Liver (tissue), 8 donors: ENCODE measurements at regions not wholly inside any gene's neighbourhood (a gene's known extent, or its start where the extent isn't known, plus 50 kb on each side); places are given as distances from the start of the nearest gene placed in this dataset.

Source experiments
- DNase-seq: peaks from one replicate; pipeline ENCODE4 v3.0.0-alpha.2; 2017; ENCODE audit warnings: low spot score
- H3K27ac ChIP-seq, 2 donors: one replicate each; pipeline ENCODE4 v1.7.0; 2013; ENCODE audit warnings: inconsistent platforms in 2 of 2, low read length in 2 of 2, control low read depth in 1 of 2, low read depth in 1 of 2, mild to moderate bottlenecking in 1 of 2
- H3K27me3 ChIP-seq, 4 donors: one replicate each; pipeline versions ENCODE4 v1.6.1 to v1.7.0; 2013; ENCODE audit warnings: low read length in 3 of 4, inconsistent platforms in 1 of 4, mild to moderate bottlenecking in 1 of 4, moderate library complexity in 1 of 4; ENCODE audit not compliant: control insufficient read depth in 4 of 4, insufficient read depth in 4 of 4
- H3K36me3 ChIP-seq, 4 donors: one replicate each; pipeline versions ENCODE4 v1.6.1 to v1.7.0; 2013; ENCODE audit warnings: low read length in 3 of 4, mild to moderate bottlenecking in 3 of 4, low read depth in 1 of 4, moderate library complexity in 1 of 4; ENCODE audit not compliant: control insufficient read depth in 4 of 4, insufficient read depth in 3 of 4
- H3K4me1 ChIP-seq, 4 donors: one replicate each; pipeline versions ENCODE4 v1.6.1 to v1.7.0; 2013; ENCODE audit warnings: low read length in 3 of 4, mild to moderate bottlenecking in 3 of 4, moderate library complexity in 1 of 4; ENCODE audit not compliant: control insufficient read depth in 4 of 4, insufficient read depth in 4 of 4
- H3K4me3 ChIP-seq, 3 donors: one replicate each; pipeline versions ENCODE4 v1.6.1 to v1.7.0; 2013; ENCODE audit warnings: low read length in 3 of 3, control low read depth in 1 of 3, low read depth in 1 of 3, mild to moderate bottlenecking in 1 of 3
- H3K9ac ChIP-seq, 2 donors: one replicate each; pipeline ENCODE4 v1.7.0; 2013; ENCODE audit warnings: low read length in 2 of 2, mild to moderate bottlenecking in 2 of 2, moderate library complexity in 2 of 2, control low read depth in 1 of 2, low read depth in 1 of 2
- H3K9me3 ChIP-seq, 4 donors: one replicate each; pipeline versions ENCODE4 v1.6.1 to v1.7.0; 2013; ENCODE audit warnings: low read length in 3 of 4; ENCODE audit not compliant: control insufficient read depth in 4 of 4
- ATF3 ChIP-seq: IDR thresholded peaks from 2 replicates; pipeline ENCODE4 v1.6.1; 2016; ENCODE audit warnings: antibody characterized with exemption
- CTCF ChIP-seq: fragments of 150-350 bp; IDR thresholded peaks from 2 replicates; pipeline ENCODE4 v1.5.1; 2017; ENCODE audit warnings: improper control_type of control experiment, low read depth, low read length; ENCODE audit not compliant: missing input control
- EGR1 ChIP-seq, 2 donors: IDR thresholded peaks; 2 replicates each; pipeline ENCODE4 v1.6.1; 2016 to 2018; ENCODE audit warnings: antibody characterized with exemption in 2 of 2, low read depth in 2 of 2
- FOXA1 ChIP-seq: IDR thresholded peaks from 2 replicates; pipeline ENCODE4 v1.6.1; 2016; ENCODE audit warnings: antibody characterized with exemption
- FOXA2 ChIP-seq: IDR thresholded peaks from 2 replicates; pipeline ENCODE4 v1.6.1; 2016; ENCODE audit warnings: antibody characterized with exemption
- HNF4A ChIP-seq, 2 donors: conservative IDR thresholded peaks; 2 replicates each; pipeline ENCODE4 v1.6.1; 2016; ENCODE audit warnings: antibody characterized with exemption in 2 of 2, mild to moderate bottlenecking in 2 of 2
- HNF4G ChIP-seq: IDR thresholded peaks from 2 replicates; pipeline ENCODE4 v1.6.1; 2016; ENCODE audit warnings: antibody characterized with exemption
- JUND ChIP-seq, 2 donors: IDR thresholded peaks; 2 replicates each; pipeline ENCODE4 v1.6.1; 2016; ENCODE audit warnings: antibody characterized with exemption in 2 of 2
- MAX ChIP-seq: IDR thresholded peaks from 2 replicates; pipeline ENCODE4 v1.6.1; 2016; ENCODE audit warnings: antibody characterized with exemption
- NR2F2 ChIP-seq: IDR thresholded peaks from 2 replicates; pipeline ENCODE4 v1.6.1; 2016; ENCODE audit warnings: antibody characterized with exemption
- RAD21 ChIP-seq, 2 donors: IDR thresholded peaks; 2 replicates each; pipeline ENCODE4 v1.6.1; 2016; ENCODE audit warnings: antibody characterized with exemption in 2 of 2, mild to moderate bottlenecking in 2 of 2
- REST ChIP-seq: IDR thresholded peaks from 2 replicates; pipeline ENCODE4 v1.6.1; 2016; ENCODE audit warnings: antibody characterized with exemption, mild to moderate bottlenecking
- RXRA ChIP-seq, 2 donors: IDR thresholded peaks; 2 replicates each; pipeline ENCODE4 v1.6.1; 2017 to 2018; ENCODE audit warnings: antibody characterized with exemption in 2 of 2, mild to moderate bottlenecking in 1 of 2
- SP1 ChIP-seq: IDR thresholded peaks from 2 replicates; pipeline ENCODE4 v1.6.1; 2018; ENCODE audit warnings: antibody characterized with exemption, mild to moderate bottlenecking
- TAF1 ChIP-seq: conservative IDR thresholded peaks from 2 replicates; pipeline ENCODE4 v1.6.1; 2016; ENCODE audit warnings: antibody characterized with exemption, mild to moderate bottlenecking
- YY1 ChIP-seq: IDR thresholded peaks from 2 replicates; pipeline ENCODE4 v1.6.1; 2016; ENCODE audit warnings: antibody characterized with exemption, mild to moderate bottlenecking
- ZBTB33 ChIP-seq: IDR thresholded peaks from 2 replicates; pipeline ENCODE4 v1.6.1; 2016; ENCODE audit warnings: antibody characterized with exemption
- WGBS: extraction: QIAGEN DNeasy Blood & Tissue Kit; methylation state at CpG from one replicate; pipeline ENCODE4 v1.1.7; 2013; 5-methylcytosine and 5-hydroxymethylcytosine counted together
- donor health status: healthy.
- donor health status: healthy.
- donor health status: healthy.
- donor health status: healthy.
- donor health status: healthy.

GRCh38 chr3:169029674-169030285 lies 633.7 kb downstream of the MECOM start:
- Histone ChIP-seq H3K36me3 (no peaks in the 10 kb centered on the region), H3K27ac (no peak overlapping the region), H3K4me3 (no peak overlapping the region), H3K9ac (no peak overlapping the region), H3K4me1 (no peaks in the 10 kb centered on the region), H3K9me3 (no peaks in the 10 kb centered on the region), H3K27me3 (no peaks in the 10 kb centered on the region)
- DNase-seq: no peak
- WGBS: 92% methylated on average over 3 of the region's 3 CpGs
- no peak for TF ChIP-seq ZBTB33
- no peak for TF ChIP-seq FOXA2
- no peak for TF ChIP-seq RXRA (IDR thresholded peaks at IDR 0.05)
- no peak for TF ChIP-seq SP1
- TF ChIP-seq HNF4A (conservative IDR thresholded peaks at IDR 0.05): no peak
- TF ChIP-seq TAF1: no peak
- TF ChIP-seq YY1: no peak
- no peak for TF ChIP-seq NR2F2
- TF ChIP-seq FOXA1: no peak
- TF ChIP-seq MAX: no peak
- no peak for TF ChIP-seq ATF3
- TF ChIP-seq REST: no peak
- no peak for TF ChIP-seq RAD21 (IDR thresholded peaks at IDR 0.05)
- TF ChIP-seq CTCF: no peak
- no peak for TF ChIP-seq EGR1 (IDR thresholded peaks at IDR 0.05; ENCODE audit: low read depth in 2 of 2)
- no peak for TF ChIP-seq HNF4G

- no peak overlapping the region for H3K27ac ChIP-seq
- no peak overlapping the region for H3K4me3 ChIP-seq
- H3K27me3 ChIP-seq: no peaks in the 10 kb centered on the region
- H3K9ac ChIP-seq: no peak overlapping the region
- 80% methylated on average over 5 of the region's 5 CpGs for WGBS
- H3K4me1 ChIP-seq: no peaks in the 10 kb centered on the region
- H3K36me3 ChIP-seq: no peaks in the 10 kb centered on the region
- no peak for DNase-seq
- H3K9me3 ChIP-seq: no peaks in the 10 kb centered on the region
- no peak for TF ChIP-seq FOXA1
- no peak for TF ChIP-seq JUND (IDR thresholded peaks at IDR 0.05)
- no peak for TF ChIP-seq RXRA (IDR thresholded peaks at IDR 0.05)
- no peak for TF ChIP-seq FOXA2
- TF ChIP-seq HNF4G: no peak
- no peak for TF ChIP-seq RAD21 (IDR thresholded peaks at IDR 0.05)
- no peak for TF ChIP-seq HNF4A (conservative IDR thresholded peaks at IDR 0.05)
- TF ChIP-seq NR2F2: no peak
- TF ChIP-seq SP1: no peak
- TF ChIP-seq REST: no peak
- TF ChIP-seq YY1: no peak
- no peak for TF ChIP-seq ATF3
These were observed 634.8 kb downstream of the MECOM start for GRCh38 chr3:169028716-169029115.
